ENCODE measurements at regions not wholly inside any gene's neighbourhood (a gene's known extent, or its start where the extent isn't known, plus 50 kb on each side); places are given as distances from the start of the nearest gene placed in this dataset.

DNA sequence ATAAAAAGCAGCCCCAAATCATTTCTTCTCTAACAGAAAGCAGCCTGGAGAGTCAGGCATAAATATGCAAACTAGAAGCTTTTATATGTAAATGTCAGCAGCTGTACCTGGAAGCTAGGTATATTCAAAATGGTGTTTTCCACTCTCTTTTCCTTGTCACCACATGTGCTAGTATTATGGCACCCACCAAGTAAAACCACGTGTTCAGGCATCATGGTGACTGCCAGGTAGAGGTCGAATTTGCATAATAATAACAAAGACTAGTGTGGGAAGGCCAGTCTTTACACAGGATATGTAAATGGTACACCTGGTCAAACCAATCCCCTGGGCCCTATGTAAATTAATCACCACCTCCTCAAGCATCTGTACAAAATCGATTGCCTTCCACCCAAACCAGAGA lies 124.0 kb downstream of the MMUT start:
- no peaks in the 10 kb centered on the region for H3K79me2 ChIP-seq (ENCODE audit: insufficient read depth, low read length)
- ChIA-PET RAD21 (ENCODE audit: low non-redundant PET in 1 of 2, low total read pairs in 2 of 2, uncharacterized antibody in 2 of 2, unreplicated experiment in 2 of 2) (no interaction called here), POLR2A (no interaction called here), CTCF (no interaction called here)
- no peaks in the 10 kb centered on the region for H3K4me1 ChIP-seq (ENCODE audit: control insufficient read depth in 1 of 2, insufficient read depth in 2 of 2, low read length in 2 of 2)
- H3K9ac ChIP-seq (ENCODE audit: low read length) = no peak overlapping the region
- H3K9me3 ChIP-seq (ENCODE audit: control insufficient read depth in 1 of 2, insufficient read depth in 1 of 2, low read depth in 1 of 2, low read length in 2 of 2) = no peaks in the 10 kb centered on the region
- ATAC-seq (no peak), DNase-seq (ENCODE audit: low read depth, low spot score) (no peak)
- H3K27me3 ChIP-seq (ENCODE audit: insufficient read depth, low read length) = no peaks in the 10 kb centered on the region
- H3K4me2 ChIP-seq (ENCODE audit: low read length) = no peak overlapping the region
- H2AFZ ChIP-seq (ENCODE audit: low read depth, low read length, poor library complexity, severe bottlenecking) = no peak overlapping the region
- no peaks in the 10 kb centered on the region for H3K9me2 ChIP-seq (ENCODE audit: insufficient read depth)
- intact Hi-C loops (cut with micrococcal nuclease) = no loop called here
- H3K4me3 ChIP-seq (replicated peaks in 1 of 2; ENCODE audit: low read depth in 1 of 2, low read length in 2 of 2) = no peak overlapping the region
- no peaks in the 10 kb centered on the region for H4K20me1 ChIP-seq (ENCODE audit: insufficient read depth)
- H3K27ac ChIP-seq (ENCODE audit: low read depth, low read length) = no peak overlapping the region
- no TSS peak for BruUV-seq (replicated peaks)
- no peaks in the 10 kb centered on the region for H3K36me3 ChIP-seq (ENCODE audit: control insufficient read depth in 1 of 2, insufficient read depth in 2 of 2, low read length in 2 of 2)
- TF ChIP-seq JUND (IDR thresholded peaks at IDR 0.05) (no peak), ZFX (IDR thresholded peaks at IDR 0.05) (no peak), SRF (IDR thresholded peaks at IDR 0.05; ENCODE audit: low read depth) (no peak), CEBPB (IDR thresholded peaks at IDR 0.05; ENCODE audit: low read depth) (no peak), EGR1 (IDR thresholded peaks at IDR 0.05; ENCODE audit: low read depth) (no peak), SP1 (IDR thresholded peaks at IDR 0.05; ENCODE audit: low read depth) (no peak), ELF1 (IDR thresholded peaks at IDR 0.05; ENCODE audit: borderline replicate concordance, low read depth) (no peak), POLR2AphosphoS5 (IDR thresholded peaks at IDR 0.05; ENCODE audit: low read depth, low read length) (no peak), EZH2phosphoT487 (IDR thresholded peaks at IDR 0.05; ENCODE audit: borderline replicate concordance) (no peak), FOSL1 (IDR thresholded peaks at IDR 0.05; ENCODE audit: low read depth) (no peak), TCF7L2 (IDR thresholded peaks at IDR 0.05; ENCODE audit: borderline replicate concordance, extremely low read depth, insufficient read depth, insufficient read length) (no peak), SIN3A (IDR thresholded peaks at IDR 0.05; ENCODE audit: low read depth) (no peak), RAD21 (IDR thresholded peaks at IDR 0.05; ENCODE audit: low read depth) (no peak), ATF3 (IDR thresholded peaks at IDR 0.05) (no peak), YY1 (IDR thresholded peaks at IDR 0.05; ENCODE audit: extremely low read depth, insufficient replicate concordance, low read depth, low read length) (no peak)
- TF ChIP-seq, protein P1, sequence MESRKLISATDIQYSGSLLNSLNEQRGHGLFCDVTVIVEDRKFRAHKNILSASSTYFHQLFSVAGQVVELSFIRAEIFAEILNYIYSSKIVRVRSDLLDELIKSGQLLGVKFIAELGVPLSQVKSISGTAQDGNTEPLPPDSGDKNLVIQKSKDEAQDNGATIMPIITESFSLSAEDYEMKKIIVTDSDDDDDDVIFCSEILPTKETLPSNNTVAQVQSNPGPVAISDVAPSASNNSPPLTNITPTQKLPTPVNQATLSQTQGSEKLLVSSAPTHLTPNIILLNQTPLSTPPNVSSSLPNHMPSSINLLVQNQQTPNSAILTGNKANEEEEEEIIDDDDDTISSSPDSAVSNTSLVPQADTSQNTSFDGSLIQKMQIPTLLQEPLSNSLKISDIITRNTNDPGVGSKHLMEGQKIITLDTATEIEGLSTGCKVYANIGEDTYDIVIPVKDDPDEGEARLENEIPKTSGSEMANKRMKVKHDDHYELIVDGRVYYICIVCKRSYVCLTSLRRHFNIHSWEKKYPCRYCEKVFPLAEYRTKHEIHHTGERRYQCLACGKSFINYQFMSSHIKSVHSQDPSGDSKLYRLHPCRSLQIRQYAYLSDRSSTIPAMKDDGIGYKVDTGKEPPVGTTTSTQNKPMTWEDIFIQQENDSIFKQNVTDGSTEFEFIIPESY (IDR thresholded peaks at IDR 0.05; ENCODE audit: extremely low read depth, insufficient replicate concordance, low read length) = no peak
- TF ChIP-seq, protein P2, sequence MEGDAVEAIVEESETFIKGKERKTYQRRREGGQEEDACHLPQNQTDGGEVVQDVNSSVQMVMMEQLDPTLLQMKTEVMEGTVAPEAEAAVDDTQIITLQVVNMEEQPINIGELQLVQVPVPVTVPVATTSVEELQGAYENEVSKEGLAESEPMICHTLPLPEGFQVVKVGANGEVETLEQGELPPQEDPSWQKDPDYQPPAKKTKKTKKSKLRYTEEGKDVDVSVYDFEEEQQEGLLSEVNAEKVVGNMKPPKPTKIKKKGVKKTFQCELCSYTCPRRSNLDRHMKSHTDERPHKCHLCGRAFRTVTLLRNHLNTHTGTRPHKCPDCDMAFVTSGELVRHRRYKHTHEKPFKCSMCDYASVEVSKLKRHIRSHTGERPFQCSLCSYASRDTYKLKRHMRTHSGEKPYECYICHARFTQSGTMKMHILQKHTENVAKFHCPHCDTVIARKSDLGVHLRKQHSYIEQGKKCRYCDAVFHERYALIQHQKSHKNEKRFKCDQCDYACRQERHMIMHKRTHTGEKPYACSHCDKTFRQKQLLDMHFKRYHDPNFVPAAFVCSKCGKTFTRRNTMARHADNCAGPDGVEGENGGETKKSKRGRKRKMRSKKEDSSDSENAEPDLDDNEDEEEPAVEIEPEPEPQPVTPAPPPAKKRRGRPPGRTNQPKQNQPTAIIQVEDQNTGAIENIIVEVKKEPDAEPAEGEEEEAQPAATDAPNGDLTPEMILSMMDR (IDR thresholded peaks at IDR 0.05 in 2 of 3, conservative IDR thresholded peaks at IDR 0.05 in 1 of 3; ENCODE audit: borderline replicate concordance in 1 of 3, insufficient read depth in 1 of 3, low read depth in 2 of 3, low read length in 2 of 3) = no peak
